ENCODE measurements at regions not wholly inside any gene's neighbourhood (a gene's known extent, or its start where the extent isn't known, plus 50 kb on each side); places are given as distances from the start of the nearest gene placed in this dataset.

DNA sequence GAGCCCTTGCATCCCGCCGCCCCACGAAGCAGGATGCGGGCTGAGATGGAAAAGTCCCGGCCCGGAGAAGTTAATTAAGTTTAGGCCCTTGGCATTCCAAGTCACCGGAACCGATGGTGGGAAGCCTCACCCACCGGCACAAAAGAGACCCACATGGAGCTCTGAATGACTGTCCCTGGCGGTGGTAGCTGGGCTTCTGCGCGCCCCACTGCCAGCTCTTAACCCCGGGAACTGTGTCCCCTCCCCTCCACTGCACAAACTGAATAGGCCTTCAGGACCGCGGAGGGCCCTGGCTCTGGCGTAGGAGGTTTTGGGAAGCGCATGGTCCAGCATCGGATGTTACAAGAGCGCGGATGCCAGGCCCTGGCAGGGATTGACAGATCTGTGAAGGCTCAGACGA lies 291.1 kb upstream of the TUT7 start:
- TF ChIP-seq EZH2phosphoT487 (IDR thresholded peaks at IDR 0.05; ENCODE audit: borderline replicate concordance), result no peak
- TF ChIP-seq, protein P1, sequence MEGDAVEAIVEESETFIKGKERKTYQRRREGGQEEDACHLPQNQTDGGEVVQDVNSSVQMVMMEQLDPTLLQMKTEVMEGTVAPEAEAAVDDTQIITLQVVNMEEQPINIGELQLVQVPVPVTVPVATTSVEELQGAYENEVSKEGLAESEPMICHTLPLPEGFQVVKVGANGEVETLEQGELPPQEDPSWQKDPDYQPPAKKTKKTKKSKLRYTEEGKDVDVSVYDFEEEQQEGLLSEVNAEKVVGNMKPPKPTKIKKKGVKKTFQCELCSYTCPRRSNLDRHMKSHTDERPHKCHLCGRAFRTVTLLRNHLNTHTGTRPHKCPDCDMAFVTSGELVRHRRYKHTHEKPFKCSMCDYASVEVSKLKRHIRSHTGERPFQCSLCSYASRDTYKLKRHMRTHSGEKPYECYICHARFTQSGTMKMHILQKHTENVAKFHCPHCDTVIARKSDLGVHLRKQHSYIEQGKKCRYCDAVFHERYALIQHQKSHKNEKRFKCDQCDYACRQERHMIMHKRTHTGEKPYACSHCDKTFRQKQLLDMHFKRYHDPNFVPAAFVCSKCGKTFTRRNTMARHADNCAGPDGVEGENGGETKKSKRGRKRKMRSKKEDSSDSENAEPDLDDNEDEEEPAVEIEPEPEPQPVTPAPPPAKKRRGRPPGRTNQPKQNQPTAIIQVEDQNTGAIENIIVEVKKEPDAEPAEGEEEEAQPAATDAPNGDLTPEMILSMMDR (conservative IDR thresholded peaks at IDR 0.05; ENCODE audit: low read length), result no peak

Data from Loucy (cell line).